K562 (cell line): ENCODE measurements at regions not wholly inside any gene's neighbourhood (a gene's known extent, or its start where the extent isn't known, plus 50 kb on each side); places are given as distances from the start of the nearest gene placed in this dataset.

Experiments
- ATAC-seq: fragments of 200-7000 bp; cut with Tn5 transposase; 3 replicates; pipeline ENCODE4 v1.9.1; 2020; ENCODE audit warnings: moderate library complexity
- BruUV-seq: library from RNA; stranded (reverse); fragments of 400-500 nt; replicated peaks from 2 replicates; lab custom pipeline; 2021; lab: Mats Ljungman, UMichigan
- CTCF ChIA-PET: fragments of 300-600 bp; formaldehyde crosslinking; extraction: SDS; loops from one replicate; lab custom pipeline; 2021; ENCODE audit warnings: low intra/inter-chr PET ratio; lab: Yijun Ruan, JAX
- POLR2A ChIA-PET: fragments of 300-600, 350-650 bp; sonication (Branson Sonifier 250); formaldehyde crosslinking; extraction: SDS; loops from one replicate; lab custom pipeline; 2021; ENCODE audit warnings: antibody characterized with exemption, inconsistent platforms; lab: Yijun Ruan, JAX
- DNase-seq, 4 experiments: peaks; one replicate each; pipeline versions ENCODE4 v3.0.0 to v3.0.0-alpha.2; 2011 to 2018; ENCODE audit warnings: low spot score in 3 of 4, mixed read lengths in 3 of 4; ENCODE audit errors: extremely low read depth in 1 of 4
- FAIRE-seq: peaks from 2 replicates; lab custom pipeline; 2011; peaks lifted over from hg19 to GRCh38; lab: Jason Lieb, UNC
- H2AFZ ChIP-seq: 2 replicates; pipeline ENCODE4 v1.6.0; 2011; ENCODE audit warnings: low read depth, low read length, control low read depth, inconsistent platforms
- H3K27ac ChIP-seq: fragments of 200-600 bp; 3 replicates; pipeline ENCODE4 v1.8.0; 2011; ENCODE audit warnings: low read depth, mild to moderate bottlenecking, control low read depth, inconsistent platforms, low read length, moderate library complexity, mixed read lengths; ENCODE audit errors: extremely low read depth
- H3K27me3 ChIP-seq, 2 experiments: fragments of 300-600 bp in 1 of 2; 2 replicates in 1 of 2; 3 replicates in 1 of 2; pipeline versions ENCODE4 v1.6.0 to v1.8.0; 2011; ENCODE audit warnings: inconsistent platforms in 2 of 2, low read length in 2 of 2, mild to moderate bottlenecking in 1 of 2, mixed read lengths in 1 of 2, moderate library complexity in 1 of 2; ENCODE audit not compliant: control insufficient read depth in 2 of 2, insufficient read depth in 2 of 2
- H3K36me3 ChIP-seq: fragments of 300-600 bp; 3 replicates; pipeline ENCODE4 v1.8.0; 2011; ENCODE audit warnings: mild to moderate bottlenecking, low read length, inconsistent platforms; ENCODE audit not compliant: control insufficient read depth, insufficient read depth
- H3K4me1 ChIP-seq, 2 experiments: fragments of 200-600 bp in 1 of 2; replicated peaks in 1 of 2; 2 replicates in 1 of 2; 3 replicates in 1 of 2; pipeline versions ENCODE4 v1.5.1 to v1.8.0; 2011; ENCODE audit warnings: inconsistent platforms in 2 of 2, low read length in 2 of 2, mild to moderate bottlenecking in 1 of 2, mixed read lengths in 1 of 2, moderate library complexity in 1 of 2; ENCODE audit not compliant: control insufficient read depth in 2 of 2, insufficient read depth in 2 of 2
- H3K4me2 ChIP-seq: 2 replicates; pipeline ENCODE4 v1.6.1; 2011; ENCODE audit warnings: low read length, control low read depth, inconsistent platforms, mixed read lengths; ENCODE audit not compliant: insufficient read depth
- H3K4me3 ChIP-seq: fragments of 200-600 bp; sonication (generic), shearing (Covaris generic); 2 replicates; pipeline ENCODE4 v1.5.1; 2016; ENCODE audit warnings: control low read depth, inconsistent platforms
- H3K79me2 ChIP-seq: fragments of 200-600 bp; 3 replicates; pipeline ENCODE4 v1.8.0; 2011; ENCODE audit warnings: low read length, inconsistent platforms; ENCODE audit not compliant: control insufficient read depth, insufficient read depth
- H3K9ac ChIP-seq, 2 experiments: 2 replicates each; pipeline versions ENCODE4 v1.6.0 to v1.6.1; 2011; ENCODE audit warnings: low read depth in 2 of 2, low read length in 2 of 2, control low read depth in 1 of 2, inconsistent platforms in 1 of 2, mild to moderate bottlenecking in 1 of 2, mixed read lengths in 1 of 2; ENCODE audit not compliant: insufficient read depth in 1 of 2
- H3K9me1 ChIP-seq: one replicate; pipeline ENCODE4 v1.6.0; 2011; ENCODE audit warnings: inconsistent platforms, mild to moderate bottlenecking, low read length, moderate library complexity; ENCODE audit not compliant: control insufficient read depth, insufficient read depth
- H3K9me3 ChIP-seq: replicated peaks from 2 replicates; pipeline ENCODE4 v1.5.1; 2011; ENCODE audit warnings: low read depth, low read length, inconsistent platforms; ENCODE audit not compliant: control insufficient read depth, insufficient read depth
- H4K20me1 ChIP-seq: replicated peaks from 2 replicates; pipeline ENCODE4 v1.6.1; 2011; ENCODE audit warnings: low read length, inconsistent platforms, mixed read lengths; ENCODE audit not compliant: control insufficient read depth, insufficient read depth
- GTF2F1 ChIP-seq: IDR thresholded peaks from 2 replicates; pipeline ENCODE4 v1.6.1; 2011; ENCODE audit warnings: low read depth, low read length, improper control_type of control experiment
- NEUROD1 ChIP-seq: fragments of 150-350 bp; IDR thresholded peaks from 2 replicates; pipeline ENCODE4 v1.6.1; 2014; ENCODE audit warnings: borderline replicate concordance, low read length, low read depth; ENCODE audit not compliant: partially characterized antibody
- PCBP2 ChIP-seq: fragments of 200-400 bp; formaldehyde crosslinking; IDR thresholded peaks from 2 replicates; pipeline ENCODE4 v1.6.1; 2018; ENCODE audit warnings: low read length, low read depth, mild to moderate bottlenecking, moderate library complexity; ENCODE audit not compliant: poor library complexity, severe bottlenecking
- PHF21A ChIP-seq: fragments of 450-650 bp; IDR thresholded peaks from 2 replicates; pipeline ENCODE4 v1.6.1; 2017; ENCODE audit warnings: low read depth, borderline replicate concordance
- RBM34 ChIP-seq: fragments of 200-400 bp; formaldehyde crosslinking; IDR thresholded peaks from 2 replicates; pipeline ENCODE4 v1.6.1; 2018; ENCODE audit warnings: low read length, borderline replicate concordance; ENCODE audit not compliant: insufficient read depth
- ZC3H8 ChIP-seq: fragments of 450-650 bp; IDR thresholded peaks from 2 replicates; pipeline ENCODE4 v1.6.1; 2017
- ZNF134 ChIP-seq: fragments of 250-450 bp; sonication (Bioruptor Pico); conservative IDR thresholded peaks from 2 replicates; pipeline ENCODE4 v1.4.0; 2020
- WGBS: fragments of 100-300 bp; shearing (Covaris generic); methylation state at CpG from one replicate; pipeline ENCODE4 v1.1.6; 2016; ENCODE audit warnings: low coverage, mixed read lengths; ENCODE audit not compliant: insufficient coverage; ENCODE audit errors: missing lambda C conversion rate; 5-methylcytosine and 5-hydroxymethylcytosine counted together
- in situ Hi-C: fragments of 300-500 bp; cut with MboI; formaldehyde crosslinking; loops from 4 replicates; pipeline ENCODE4 v1.15.0; 2018; ENCODE audit warnings: inconsistent platforms, mixed read lengths
- intact Hi-C: fragments of 100-400 bp; cut with micrococcal nuclease; formaldehyde crosslinking; loops from 2 replicates; pipeline ENCODE4 v1.14.2; 2022
- TF ChIP-seq, protein P1 (sequence below): sonication (generic); formaldehyde crosslinking; IDR thresholded peaks from 2 replicates; pipeline ENCODE4 v1.9.0; 2022; ENCODE audit warnings: mild to moderate bottlenecking, missing genetic modification reagents
- TF ChIP-seq, protein P2 (sequence below): fragments of 200-600 bp; sonication (generic); IDR thresholded peaks from one replicate; pipeline ENCODE4 v1.6.1; 2012; ENCODE audit warnings: mild to moderate bottlenecking, low read depth, low read length, inconsistent platforms
- TF ChIP-seq, protein P3 (sequence below): fragments of 250-450 bp; sonication (Bioruptor Pico); IDR thresholded peaks from 2 replicates; pipeline ENCODE4 v1.8.0; 2022; ENCODE audit warnings: moderate library complexity, mild to moderate bottlenecking, inconsistent platforms

DNA sequence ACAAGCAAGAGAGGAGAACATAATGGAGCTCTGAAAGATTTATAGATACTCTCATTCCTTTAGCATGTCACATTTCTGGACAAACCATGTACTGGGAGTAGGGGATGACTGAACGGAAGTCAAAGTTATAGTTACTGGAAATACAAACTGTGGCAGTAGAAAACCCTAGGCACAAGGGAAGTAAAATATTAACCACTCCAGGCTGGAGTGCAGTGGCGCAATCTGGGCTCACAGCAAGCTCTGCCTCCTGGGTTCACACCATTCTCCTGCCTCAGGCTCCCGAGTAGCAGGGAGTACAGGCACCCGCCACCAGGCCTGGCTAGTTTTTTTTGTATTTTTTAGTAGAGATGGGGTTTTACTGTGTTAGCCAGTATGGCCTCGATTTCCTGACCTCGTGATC is 167.3 kb downstream of the KDM5D start:
- no peak overlapping the region for H3K4me2 ChIP-seq
- H3K27me3 ChIP-seq = no peaks in the 10 kb centered on the region
- no peaks in the 10 kb centered on the region for H3K9me3 ChIP-seq
- no TSS peak for BruUV-seq
- in situ Hi-C loops (no loop called here), intact Hi-C loops (no loop called here)
- no peak for ATAC-seq
- no peak overlapping the region for H3K27ac ChIP-seq
- no peaks in the 10 kb centered on the region for H3K36me3 ChIP-seq
- H3K4me1 ChIP-seq = no peaks in the 10 kb centered on the region
- ChIA-PET CTCF (no interaction called here), POLR2A (no interaction called here)
- no peak overlapping the region for H3K9ac ChIP-seq
- no peaks in the 10 kb centered on the region for H3K79me2 ChIP-seq
- no peak overlapping the region for H2AFZ ChIP-seq
- no CpG with 5 or more reads among the region's 6 CpGs for WGBS
- no peaks in the 10 kb centered on the region for H3K9me1 ChIP-seq
- H4K20me1 ChIP-seq = no peaks in the 10 kb centered on the region
- no peak for FAIRE-seq
- TF ChIP-seq, protein P1, sequence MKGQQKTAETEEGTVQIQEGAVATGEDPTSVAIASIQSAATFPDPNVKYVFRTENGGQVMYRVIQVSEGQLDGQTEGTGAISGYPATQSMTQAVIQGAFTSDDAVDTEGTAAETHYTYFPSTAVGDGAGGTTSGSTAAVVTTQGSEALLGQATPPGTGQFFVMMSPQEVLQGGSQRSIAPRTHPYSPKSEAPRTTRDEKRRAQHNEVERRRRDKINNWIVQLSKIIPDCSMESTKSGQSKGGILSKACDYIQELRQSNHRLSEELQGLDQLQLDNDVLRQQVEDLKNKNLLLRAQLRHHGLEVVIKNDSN (CRISPR knock-in tag) = no peak
- TF ChIP-seq ZC3H8 = no peak
- TF ChIP-seq, protein P2, sequence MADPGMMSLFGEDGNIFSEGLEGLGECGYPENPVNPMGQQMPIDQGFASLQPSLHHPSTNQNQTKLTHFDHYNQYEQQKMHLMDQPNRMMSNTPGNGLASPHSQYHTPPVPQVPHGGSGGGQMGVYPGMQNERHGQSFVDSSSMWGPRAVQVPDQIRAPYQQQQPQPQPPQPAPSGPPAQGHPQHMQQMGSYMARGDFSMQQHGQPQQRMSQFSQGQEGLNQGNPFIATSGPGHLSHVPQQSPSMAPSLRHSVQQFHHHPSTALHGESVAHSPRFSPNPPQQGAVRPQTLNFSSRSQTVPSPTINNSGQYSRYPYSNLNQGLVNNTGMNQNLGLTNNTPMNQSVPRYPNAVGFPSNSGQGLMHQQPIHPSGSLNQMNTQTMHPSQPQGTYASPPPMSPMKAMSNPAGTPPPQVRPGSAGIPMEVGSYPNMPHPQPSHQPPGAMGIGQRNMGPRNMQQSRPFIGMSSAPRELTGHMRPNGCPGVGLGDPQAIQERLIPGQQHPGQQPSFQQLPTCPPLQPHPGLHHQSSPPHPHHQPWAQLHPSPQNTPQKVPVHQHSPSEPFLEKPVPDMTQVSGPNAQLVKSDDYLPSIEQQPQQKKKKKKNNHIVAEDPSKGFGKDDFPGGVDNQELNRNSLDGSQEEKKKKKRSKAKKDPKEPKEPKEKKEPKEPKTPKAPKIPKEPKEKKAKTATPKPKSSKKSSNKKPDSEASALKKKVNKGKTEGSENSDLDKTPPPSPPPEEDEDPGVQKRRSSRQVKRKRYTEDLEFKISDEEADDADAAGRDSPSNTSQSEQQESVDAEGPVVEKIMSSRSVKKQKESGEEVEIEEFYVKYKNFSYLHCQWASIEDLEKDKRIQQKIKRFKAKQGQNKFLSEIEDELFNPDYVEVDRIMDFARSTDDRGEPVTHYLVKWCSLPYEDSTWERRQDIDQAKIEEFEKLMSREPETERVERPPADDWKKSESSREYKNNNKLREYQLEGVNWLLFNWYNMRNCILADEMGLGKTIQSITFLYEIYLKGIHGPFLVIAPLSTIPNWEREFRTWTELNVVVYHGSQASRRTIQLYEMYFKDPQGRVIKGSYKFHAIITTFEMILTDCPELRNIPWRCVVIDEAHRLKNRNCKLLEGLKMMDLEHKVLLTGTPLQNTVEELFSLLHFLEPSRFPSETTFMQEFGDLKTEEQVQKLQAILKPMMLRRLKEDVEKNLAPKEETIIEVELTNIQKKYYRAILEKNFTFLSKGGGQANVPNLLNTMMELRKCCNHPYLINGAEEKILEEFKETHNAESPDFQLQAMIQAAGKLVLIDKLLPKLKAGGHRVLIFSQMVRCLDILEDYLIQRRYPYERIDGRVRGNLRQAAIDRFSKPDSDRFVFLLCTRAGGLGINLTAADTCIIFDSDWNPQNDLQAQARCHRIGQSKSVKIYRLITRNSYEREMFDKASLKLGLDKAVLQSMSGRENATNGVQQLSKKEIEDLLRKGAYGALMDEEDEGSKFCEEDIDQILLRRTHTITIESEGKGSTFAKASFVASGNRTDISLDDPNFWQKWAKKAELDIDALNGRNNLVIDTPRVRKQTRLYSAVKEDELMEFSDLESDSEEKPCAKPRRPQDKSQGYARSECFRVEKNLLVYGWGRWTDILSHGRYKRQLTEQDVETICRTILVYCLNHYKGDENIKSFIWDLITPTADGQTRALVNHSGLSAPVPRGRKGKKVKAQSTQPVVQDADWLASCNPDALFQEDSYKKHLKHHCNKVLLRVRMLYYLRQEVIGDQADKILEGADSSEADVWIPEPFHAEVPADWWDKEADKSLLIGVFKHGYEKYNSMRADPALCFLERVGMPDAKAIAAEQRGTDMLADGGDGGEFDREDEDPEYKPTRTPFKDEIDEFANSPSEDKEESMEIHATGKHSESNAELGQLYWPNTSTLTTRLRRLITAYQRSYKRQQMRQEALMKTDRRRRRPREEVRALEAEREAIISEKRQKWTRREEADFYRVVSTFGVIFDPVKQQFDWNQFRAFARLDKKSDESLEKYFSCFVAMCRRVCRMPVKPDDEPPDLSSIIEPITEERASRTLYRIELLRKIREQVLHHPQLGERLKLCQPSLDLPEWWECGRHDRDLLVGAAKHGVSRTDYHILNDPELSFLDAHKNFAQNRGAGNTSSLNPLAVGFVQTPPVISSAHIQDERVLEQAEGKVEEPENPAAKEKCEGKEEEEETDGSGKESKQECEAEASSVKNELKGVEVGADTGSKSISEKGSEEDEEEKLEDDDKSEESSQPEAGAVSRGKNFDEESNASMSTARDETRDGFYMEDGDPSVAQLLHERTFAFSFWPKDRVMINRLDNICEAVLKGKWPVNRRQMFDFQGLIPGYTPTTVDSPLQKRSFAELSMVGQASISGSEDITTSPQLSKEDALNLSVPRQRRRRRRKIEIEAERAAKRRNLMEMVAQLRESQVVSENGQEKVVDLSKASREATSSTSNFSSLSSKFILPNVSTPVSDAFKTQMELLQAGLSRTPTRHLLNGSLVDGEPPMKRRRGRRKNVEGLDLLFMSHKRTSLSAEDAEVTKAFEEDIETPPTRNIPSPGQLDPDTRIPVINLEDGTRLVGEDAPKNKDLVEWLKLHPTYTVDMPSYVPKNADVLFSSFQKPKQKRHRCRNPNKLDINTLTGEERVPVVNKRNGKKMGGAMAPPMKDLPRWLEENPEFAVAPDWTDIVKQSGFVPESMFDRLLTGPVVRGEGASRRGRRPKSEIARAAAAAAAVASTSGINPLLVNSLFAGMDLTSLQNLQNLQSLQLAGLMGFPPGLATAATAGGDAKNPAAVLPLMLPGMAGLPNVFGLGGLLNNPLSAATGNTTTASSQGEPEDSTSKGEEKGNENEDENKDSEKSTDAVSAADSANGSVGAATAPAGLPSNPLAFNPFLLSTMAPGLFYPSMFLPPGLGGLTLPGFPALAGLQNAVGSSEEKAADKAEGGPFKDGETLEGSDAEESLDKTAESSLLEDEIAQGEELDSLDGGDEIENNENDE = no peak
- no peak for TF ChIP-seq PHF21A
- no peak for TF ChIP-seq RBM34
- TF ChIP-seq, protein P3, sequence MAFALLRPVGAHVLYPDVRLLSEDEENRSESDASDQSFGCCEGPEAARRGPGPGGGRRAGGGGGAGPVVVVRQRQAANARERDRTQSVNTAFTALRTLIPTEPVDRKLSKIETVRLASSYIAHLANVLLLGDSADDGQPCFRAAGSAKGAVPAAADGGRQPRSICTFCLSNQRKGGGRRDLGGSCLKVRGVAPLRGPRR (CRISPR knock-in tag) = no peak
- no peak for TF ChIP-seq ZNF134 (CRISPR knock-in tag)
- TF ChIP-seq PCBP2 = no peak
- TF ChIP-seq GTF2F1 = no peak
- TF ChIP-seq NEUROD1 = no peak
- H3K4me3 ChIP-seq = no peak overlapping the region
- DNase-seq = no peak
